HK-2 (cell line): ENCODE measurements at regions not wholly inside any gene's neighbourhood (a gene's known extent, or its start where the extent isn't known, plus 50 kb on each side); places are given as distances from the start of the nearest gene placed in this dataset.
"Not testable (repeated sequence)": the region's sequence is repeated elsewhere in the genome, so short reads cannot be mapped to it uniquely, and the experiment has no call there.

Experiments used
- DNase-seq: peaks from one replicate; pipeline ENCODE4 v3.0.0-alpha.2; 2018; ENCODE audit not compliant: unreplicated experiment

DNA sequence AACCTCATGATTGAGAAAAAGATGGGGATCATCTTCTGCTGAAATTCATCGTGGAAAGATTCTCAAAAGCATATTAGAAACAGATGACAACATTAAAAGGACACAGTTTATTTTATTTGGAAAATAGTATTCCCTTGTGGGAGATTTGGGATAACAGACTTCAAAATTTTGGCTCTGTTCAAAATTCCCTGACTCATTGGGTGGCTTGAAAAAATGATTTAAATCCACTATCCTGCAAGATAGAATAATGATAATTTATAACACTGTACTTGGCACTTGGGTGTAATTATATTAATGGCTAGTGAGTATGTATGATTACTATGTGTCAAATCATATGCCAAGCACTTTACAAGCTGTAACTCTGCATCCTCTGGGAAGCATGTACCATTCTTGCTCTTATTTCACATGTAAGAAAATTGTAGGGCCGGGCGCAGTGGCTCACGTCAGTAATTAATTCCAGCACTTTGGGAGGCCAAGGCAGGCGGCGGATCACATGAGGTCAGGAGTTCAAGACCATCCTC is 128.8 kb downstream of the LMNTD1 start:
- no peak for DNase-seq

DNA sequence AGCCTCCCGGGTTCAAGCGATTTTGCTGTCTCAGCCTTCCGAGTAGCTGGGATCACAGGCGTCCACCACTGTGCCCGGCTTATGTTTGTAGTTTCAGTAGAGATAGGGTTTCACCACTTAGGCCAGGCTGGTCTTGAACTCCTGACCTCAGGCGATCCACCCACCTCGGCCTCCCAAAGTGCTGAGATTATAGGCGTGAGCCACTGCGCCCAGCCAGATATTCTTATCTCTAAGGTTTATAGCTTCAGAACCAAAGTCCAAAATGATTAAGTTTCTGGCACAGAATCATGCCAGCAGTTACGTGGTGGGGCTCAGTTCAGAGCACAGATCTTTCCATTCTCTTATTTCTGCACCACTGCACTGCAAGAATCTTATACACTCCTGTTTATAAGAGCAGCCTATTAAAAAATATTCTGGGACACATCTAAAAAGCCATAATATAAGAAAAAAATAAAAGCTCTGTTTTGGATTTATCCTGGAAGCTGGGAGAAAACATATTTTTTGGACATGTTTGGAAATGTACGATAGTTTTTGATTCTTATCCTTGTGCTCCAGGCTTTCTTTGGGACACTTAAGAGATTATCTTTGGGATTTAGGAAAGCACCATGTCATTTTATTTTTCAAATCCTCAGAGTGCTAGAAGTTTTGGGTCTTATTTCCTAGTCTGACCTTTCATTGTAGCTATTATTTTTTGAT is 129.6 kb downstream of the LMNTD1 start:
- DNase-seq: no peak

DNA sequence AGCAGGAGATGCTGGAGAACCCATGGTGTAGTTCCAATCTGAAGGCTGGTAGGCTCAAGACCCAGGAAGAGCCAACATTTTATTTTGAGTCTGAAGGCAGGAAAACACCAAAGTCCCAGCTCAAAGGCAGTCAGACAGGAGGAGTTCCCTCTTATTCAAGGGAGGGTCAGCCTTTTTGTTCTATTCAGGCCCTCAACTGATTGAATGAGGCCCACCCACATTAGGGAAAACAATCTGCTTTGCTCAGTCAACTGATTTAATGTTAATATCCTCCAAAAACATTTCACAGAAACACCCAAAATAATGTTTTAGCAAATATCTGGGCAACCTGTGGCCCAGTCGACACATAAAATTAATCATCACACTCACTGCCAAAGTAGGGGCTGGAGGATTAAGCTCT is 130.8 kb downstream of the LMNTD1 start:
- DNase-seq: no peak

DNA sequence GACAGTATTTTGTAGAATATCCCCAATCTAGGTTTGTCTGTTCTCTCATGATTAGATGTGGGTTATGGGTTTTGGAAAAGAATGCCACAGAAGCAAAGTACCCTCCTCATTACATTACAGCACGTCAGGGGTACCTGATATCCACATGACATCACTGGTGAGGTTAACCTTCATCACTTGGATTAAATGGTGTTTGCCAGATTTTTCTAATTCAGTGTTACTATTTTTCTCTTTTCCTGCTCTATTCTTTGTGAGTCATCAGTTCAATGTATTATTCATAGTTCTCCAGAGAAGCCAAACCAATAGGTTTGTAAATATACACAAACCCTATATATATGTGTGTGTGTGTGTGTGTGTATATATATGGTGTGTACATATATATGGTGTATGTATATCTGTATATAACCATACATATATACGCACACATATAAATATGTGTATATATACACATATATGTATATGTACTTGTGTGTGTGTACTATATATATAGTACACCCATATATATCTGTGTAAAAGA is 131.4 kb downstream of the LMNTD1 start:
- DNase-seq: no peak

DNA sequence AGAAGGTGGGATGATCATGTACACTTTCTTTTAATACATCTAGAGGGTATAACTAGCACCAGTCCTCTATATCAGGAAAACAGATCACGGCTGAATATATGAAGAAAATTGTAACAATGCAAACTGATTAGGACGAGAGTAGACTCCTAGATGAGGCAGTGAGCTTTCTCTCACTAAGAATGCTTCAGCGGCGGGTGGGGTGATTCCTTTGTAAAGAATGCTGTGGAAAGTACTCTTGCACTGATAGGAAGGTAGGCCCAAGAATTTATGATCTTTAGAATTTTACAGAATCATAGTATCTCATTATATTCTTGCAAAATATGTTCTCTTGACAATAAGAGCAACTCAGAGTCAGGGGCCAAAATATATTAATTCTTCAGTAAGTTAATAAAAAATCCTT is 133.0 kb downstream of the LMNTD1 start:
- DNase-seq: no peak

DNA sequence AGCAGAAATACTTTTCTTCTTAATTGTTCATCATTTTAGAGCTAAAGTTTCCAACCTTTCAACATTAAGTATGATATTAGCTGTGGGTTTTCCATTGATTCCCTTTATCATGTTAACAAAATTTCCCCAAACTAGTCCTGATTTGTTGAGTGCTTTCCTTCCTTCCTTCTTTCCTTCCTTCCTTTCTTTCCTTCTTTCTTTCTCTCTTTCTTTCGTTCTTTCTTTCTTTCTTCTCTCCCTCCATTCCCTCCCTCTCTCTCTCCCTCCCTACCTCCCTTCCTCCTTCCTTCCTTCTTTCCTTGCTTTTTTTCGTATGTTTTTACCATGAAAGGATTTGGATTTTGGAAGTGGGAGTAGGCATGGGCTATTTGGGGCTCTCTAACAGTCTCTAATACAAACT is 133.5 kb downstream of the LMNTD1 start:
- no peak for DNase-seq

DNA sequence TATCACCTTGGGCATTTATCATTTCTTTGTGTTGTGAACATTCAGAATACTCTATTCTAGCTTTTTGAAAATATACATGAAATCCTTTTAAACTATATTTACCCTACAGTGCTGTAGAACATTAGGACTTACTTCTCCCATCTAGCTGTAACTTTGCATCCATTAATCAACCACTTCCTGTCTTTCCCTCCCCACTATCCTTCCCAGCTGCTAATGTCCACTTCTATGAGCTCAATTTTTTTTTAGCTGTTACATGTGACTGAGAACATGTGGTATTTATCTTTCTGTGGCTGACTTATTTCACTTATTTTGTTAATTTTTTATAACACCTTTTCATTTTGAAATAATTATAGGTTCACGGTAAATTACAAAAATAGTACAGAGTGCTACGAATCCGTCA is 136.0 kb downstream of the LMNTD1 start:
- DNase-seq: no peak

GRCh38 chr12:25416516-25416915 is 136.6 kb downstream of the LMNTD1 start:
- no peak for DNase-seq

DNA sequence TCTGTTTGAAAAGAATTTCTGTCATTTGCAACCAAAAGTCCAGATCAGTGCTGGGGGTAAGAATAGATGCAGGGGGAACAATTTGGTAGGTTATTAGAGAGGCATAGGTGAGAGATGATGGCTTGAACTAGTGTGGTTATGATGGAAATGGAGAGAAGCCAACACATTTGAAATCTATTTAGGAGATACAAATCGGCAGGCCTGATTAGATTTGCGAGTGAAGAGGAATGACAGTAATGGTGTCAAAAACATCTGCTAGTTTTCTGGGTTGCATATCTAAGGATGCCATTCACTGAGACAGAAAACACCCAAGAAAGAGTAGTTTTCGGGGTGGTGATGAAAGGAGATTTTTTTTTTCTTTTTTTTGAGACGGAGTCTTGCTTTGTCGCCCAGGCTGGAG is 138.1 kb downstream of the LMNTD1 start:
- no peak for DNase-seq

DNA sequence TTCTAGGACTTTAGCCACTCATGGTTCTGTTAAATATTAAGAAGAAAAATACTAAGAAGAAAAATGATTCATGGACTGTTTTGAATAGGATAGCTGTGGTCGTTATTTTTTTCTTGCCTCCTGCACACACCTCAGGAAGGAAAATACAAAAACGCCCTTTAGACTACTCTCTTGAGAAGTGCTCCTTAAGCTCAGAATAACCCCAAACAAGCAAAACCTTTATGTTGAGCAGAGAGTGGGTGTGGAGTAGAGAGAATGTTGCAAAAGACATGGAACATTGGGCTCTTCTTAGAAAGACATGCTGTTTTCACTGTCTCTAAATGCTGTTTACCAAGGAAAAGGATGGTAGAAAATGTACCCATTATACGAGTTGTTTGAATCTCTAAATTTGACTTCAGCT is 140.3 kb downstream of the LMNTD1 start:
- DNase-seq: no peak

DNA sequence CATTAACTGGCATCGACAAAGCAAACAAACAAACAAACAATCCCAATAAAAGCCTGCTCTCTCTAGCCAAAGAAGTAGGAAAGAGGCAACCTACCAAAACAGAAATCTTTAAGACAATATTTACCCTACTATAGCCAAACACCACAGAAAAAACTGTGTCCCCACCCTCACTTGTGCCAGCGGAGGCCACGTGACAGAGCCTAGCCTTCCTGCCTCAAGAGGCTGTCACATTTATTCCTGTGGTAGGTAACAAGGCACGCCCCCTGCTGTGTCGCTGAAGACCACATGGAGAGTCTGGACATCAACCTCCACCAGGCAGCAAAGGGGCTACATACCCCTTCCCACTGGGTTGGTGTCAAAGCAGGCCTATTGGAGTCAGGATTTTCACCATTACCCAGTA is 148.1 kb downstream of the LMNTD1 start:
- DNase-seq: no peak

GRCh38 chr12:25401547-25402345 is 151.0 kb upstream of the KRAS start:
- DNase-seq: no peak

DNA sequence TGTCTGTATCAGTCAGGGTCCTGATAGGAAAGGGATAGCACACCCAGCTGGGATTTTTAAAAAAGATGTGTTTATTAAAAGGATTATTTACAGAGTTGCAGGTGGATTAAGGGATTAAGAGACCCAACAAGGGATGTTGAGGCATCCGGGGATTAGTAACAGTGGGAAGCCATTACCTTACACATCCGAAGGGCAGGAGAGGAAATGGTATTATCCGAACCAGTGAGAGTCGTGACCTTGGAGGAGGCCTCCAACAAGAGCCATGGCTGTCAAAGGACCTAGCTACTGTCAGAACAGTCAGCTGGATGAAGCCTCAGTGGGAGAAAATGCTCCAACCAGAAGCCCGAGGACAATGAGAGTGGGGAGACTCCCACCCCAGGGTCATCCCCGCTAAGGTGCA is 146.3 kb upstream of the KRAS start:
- DNase-seq: no peak

DNA sequence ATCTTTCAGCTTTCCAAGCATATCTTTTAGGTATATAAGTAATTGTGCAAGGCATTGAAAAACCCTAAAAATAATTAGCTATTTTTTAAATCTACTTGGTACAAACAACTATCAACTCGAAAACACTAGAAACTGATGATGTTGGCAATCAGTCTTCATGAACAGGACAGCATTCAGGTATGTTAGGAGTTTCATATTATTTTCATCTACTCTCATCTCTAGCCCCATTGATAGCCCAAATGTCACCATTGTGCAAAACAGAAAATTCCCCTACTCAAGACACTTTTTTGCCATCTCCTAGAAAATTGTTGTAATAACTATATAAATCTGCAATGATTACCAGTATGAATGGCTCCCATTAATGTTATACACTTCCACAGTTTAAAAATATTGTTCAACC is 144.5 kb upstream of the KRAS start:
- no peak for DNase-seq

GRCh38 chr12:25394775-25395174 is 144.0 kb upstream of the KRAS start:
- not testable (repeated sequence) for DNase-seq

DNA sequence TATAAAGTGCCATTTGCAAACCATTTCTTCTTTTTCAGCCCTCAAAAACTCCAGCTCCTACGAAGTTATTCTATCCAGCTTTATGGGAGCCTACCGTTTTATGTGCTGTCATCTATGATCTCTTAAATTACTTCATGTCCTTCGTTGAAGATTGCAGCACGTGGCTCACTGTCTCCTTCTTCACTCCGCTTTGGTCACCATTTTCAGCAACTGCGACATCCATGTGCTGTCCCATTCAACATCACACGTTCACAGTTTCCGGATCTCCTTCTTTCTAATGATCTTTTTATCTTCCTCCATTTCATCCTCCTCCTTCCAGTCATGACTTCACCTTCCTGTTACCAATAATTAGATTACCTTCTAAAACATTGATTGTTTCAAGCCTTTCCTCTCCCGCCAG is 143.3 kb upstream of the KRAS start:
- no peak for DNase-seq

DNA sequence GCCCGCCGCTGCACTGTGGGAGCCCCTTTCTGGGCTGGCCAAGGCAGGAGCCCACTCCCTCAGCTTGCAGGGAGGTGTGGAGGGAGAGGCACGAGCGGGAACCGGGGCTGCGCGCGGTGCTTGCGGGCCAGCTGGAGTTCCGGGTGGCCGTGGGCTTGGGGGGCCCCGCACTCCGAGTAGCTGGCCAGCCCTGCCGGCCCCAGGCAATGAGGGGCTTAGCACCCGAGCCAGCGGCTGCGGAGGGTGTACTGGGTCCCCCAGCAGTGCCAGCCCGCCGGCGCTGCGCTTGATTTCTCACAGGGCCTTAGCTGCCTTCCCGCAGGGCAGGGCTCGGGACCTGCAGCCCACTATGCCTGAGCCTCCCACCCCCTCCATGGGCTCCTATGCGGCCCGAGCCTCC is 140.6 kb upstream of the KRAS start:
- not testable (repeated sequence) for DNase-seq

DNA sequence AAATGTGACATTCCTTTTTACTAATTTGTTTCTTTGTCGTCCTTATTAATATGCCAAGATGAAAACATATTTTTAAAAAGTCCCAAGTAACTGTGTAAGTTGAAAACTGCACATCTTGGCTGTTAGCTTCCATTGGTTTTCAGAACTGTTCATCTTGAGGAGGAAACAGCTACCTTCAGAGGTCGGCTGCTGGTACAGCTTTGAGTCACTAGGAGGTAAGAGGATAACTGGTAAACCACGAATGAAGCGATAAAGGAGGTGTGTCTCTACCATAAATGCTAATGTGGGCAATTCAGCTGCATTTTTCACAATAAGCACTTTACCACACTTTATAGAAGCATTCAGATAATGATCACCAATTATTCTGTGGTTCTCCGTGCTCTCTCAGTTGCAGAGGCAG is 137.5 kb upstream of the KRAS start:
- no peak for DNase-seq

GRCh38 chr12:25387732-25388050 is 137.0 kb upstream of the KRAS start:
- DNase-seq: no peak

DNA sequence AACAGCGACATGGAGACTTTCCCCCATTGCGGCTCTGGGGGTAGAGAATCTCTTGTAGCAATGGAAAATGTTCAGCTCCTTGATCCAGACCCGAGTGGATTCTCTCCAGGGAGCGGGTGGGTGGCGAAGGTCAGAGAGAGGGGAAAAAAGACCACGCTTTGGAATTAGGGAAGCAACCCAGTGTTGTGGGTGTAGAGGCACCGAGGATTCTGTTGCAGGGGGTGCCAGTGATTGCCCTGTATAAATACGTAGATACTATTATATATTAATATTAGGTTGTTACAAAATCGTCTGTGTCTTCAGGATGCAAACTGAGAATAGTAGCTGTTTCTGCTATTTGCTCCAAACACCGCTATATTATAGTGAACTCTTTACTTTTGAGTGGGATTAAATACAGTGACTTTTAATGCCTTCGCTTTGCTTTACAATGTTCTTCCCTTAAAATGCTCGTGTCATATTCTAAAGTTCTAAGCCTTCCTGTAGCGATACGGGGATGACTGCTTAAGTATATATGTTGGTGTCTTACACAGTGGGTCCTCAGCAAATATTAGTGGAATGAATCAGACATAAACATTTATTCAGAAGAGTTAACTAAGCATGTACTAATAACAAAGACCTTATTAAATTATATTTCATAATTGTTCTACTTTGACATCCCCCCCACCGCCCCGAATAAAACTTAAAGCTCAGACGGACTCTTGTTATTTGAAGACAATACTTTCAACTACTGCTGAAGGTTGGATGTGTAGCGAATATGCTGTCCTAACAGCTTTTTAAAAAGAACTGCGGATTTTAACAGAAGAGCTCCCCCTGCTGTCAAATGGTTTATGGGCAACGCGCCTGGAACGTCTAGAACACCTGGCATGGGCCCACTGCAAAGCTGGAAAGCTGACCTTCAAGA is 136.4 kb upstream of the KRAS start:
- peak; percentile 60 for DNase-seq

GRCh38 chr12:25384893-25385248 is 134.1 kb upstream of the KRAS start:
- DNase-seq: no peak
